ENCODE measurements at regions not wholly inside any gene's neighbourhood (a gene's known extent, or its start where the extent isn't known, plus 50 kb on each side); places are given as distances from the start of the nearest gene placed in this dataset.

- DNase-seq (ENCODE audit: low read depth in 4 of 4, low spot score in 1 of 4): no peak
Measured at GRCh38 chr19:31913103-31913661, 432.2 kb upstream of the ZNF507 start.

GRCh38 chr19:31930401-31930800, 415.0 kb upstream of the ZNF507 start:
- DNase-seq (ENCODE audit: low read depth in 4 of 4, low spot score in 1 of 4): no peak

DNA sequence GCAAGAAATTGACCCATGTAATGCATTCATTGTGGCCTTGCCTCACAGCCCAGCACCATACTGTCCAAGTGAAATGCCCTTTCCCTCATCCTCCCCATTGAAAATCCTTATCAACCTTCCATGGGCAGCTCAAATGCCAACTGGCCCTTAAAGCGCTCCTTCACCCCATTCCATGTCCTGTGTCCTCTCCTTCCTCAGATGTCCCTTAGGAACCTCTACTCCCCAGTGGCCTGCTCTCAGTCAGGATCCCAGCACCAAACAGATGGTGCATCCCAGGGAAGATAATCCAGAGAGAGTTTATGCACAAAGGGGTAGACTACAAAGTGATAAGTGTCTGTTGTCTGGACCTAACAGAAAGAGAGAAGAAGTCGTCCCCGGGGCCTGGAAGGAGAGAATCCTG, 407.4 kb upstream of the ZNF507 start:
- DNase-seq (ENCODE audit: low read depth in 4 of 4, low spot score in 1 of 4): no peak

GRCh38 chr19:31938675-31939074, 406.7 kb upstream of the ZNF507 start:
- no peak for DNase-seq (ENCODE audit: low read depth in 4 of 4, low spot score in 1 of 4)

GRCh38 chr19:31940396-31940795, 405.0 kb upstream of the ZNF507 start:
- no peak for DNase-seq (ENCODE audit: low read depth in 4 of 4, low spot score in 1 of 4)

- DNase-seq (ENCODE audit: low read depth in 4 of 4, low spot score in 1 of 4): no peak
Measured at GRCh38 chr19:31943191-31943661, 402.2 kb upstream of the ZNF507 start.

GRCh38 chr19:31943778-31944177, 401.6 kb upstream of the ZNF507 start:
- no peak for DNase-seq (ENCODE audit: low read depth in 4 of 4, low spot score in 1 of 4)

DNA sequence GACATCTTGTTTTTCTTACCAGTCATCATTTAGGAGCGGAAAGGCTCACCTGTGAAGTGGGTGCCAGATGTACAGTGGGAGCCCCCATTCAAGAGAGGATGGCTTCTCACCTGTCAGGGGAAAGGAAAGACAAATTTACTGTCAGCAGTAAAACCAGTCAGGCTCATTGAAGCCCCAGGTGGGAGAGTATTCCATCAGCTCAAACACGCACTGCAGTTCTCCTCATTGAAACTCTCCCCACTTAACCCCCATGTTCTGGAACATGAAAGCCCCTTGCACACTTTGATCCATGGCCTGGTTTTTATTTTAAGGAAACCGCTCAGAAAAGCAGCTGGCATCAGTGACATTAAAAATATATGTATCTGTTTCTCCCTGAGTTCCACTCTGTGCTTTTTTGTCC, 401.1 kb upstream of the ZNF507 start:
- DNase-seq (ENCODE audit: low read depth in 4 of 4, low spot score in 1 of 4): no peak

DNA sequence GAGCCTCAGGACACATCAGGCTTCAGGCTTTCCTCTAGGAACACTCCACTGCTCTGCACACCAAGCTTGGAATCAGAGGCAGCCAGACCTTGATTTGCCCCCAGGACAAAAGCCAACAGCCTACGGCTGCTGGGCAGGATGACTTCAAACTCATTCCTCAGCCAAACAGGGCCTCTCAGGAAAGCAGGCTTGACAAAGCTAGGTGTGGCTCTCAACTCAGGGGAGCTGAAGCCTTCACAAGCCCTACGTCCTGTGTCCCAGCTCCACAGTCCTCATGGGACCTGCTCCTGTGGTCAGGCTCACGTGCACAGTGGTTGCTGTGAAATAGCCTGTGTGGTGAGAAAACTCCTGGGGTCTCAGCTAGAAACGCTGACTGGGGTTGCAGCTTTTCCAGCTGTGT, 398.9 kb upstream of the ZNF507 start:
- DNase-seq (ENCODE audit: low read depth in 4 of 4, low spot score in 1 of 4): no peak

DNA sequence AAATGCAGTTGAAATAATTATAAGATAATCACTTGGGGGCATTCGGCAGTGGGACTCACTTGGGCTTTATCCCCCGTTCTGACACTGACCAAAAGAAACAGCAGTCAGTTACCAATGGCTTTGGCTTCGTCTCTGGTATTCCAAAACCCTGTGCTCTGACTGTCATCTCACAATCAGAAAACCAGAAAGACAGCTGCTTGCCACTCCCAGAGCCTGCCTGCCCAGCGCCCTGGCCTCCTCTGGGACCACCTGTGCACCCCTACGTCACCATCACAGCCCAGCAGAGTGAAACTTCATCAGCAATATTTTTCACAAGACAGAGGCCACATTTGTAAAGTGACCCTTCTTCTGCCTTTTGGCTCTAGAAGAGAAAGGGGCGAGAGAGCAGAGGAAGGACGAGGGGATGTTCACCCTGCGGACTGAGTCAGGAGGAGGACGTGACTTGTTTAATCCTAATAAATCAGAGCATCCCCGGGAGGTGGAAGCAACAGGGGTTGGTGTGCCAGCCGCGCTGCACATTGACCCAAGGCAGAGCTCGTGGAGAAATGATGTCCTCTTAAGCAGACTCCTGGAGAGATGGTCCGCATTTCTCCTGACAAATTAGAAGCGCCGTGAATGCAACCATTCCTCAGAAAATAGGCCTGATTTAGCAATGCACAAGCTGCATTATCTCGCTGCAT, 397.8 kb upstream of the ZNF507 start:
- no peak for DNase-seq (ENCODE audit: low read depth in 4 of 4, low spot score in 1 of 4)

DNA sequence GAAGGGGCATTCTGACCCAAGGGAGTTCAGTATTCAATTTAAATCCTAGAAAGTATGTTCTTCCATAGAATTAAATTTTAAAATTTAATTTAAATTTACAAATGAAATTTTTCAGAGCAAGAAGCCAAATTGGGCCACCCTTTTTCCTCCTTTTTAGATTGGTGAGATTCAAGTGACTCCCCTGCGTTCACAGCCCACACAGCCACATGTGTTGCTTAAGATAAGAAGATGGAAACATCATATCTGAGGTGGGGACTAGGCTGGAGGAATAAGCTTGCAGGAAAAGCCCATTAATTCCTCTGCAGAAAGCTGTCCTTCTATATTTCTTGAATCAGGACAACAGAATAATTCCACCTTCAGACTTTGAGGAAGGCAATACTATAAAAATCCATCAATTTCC, 392.7 kb upstream of the ZNF507 start:
- DNase-seq (ENCODE audit: low read depth in 4 of 4, low spot score in 1 of 4): no peak

GRCh38 chr19:31955061-31955460, 390.3 kb upstream of the ZNF507 start:
- DNase-seq (ENCODE audit: low read depth in 4 of 4, low spot score in 1 of 4): no peak

GRCh38 chr19:31955884-31956283, 389.5 kb upstream of the ZNF507 start:
- DNase-seq (ENCODE audit: low read depth in 4 of 4, low spot score in 1 of 4): no peak

DNA sequence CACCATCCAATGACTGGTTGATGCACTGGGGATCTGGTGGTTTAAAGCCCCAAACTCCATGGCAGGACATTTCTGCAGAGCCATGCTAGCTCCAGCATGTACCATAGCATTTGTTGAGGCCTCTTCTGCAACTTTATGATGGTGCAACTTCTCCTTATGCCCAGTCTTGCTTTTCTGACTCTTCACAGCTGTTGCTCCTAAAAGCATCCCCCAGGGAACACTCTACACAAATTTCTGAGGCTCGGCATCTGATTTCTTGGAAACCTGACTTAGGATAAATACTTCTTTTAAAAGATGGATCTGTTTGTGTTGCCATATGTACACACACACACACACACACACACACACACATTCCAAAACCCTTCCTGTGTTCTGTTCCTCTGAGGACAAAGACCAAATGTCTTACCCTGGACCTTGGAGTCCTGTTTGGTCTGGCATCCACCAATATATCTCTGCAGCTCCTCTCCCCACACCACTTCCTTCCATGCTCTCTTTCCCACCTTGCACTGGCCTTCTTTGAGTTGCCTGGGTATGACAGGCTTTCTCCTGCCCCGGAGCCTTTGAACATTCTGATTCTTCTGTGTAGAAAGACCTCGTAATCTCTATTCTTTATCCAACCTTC, 388.5 kb upstream of the ZNF507 start:
- DNase-seq (ENCODE audit: low read depth in 4 of 4, low spot score in 1 of 4): no peak

DNA sequence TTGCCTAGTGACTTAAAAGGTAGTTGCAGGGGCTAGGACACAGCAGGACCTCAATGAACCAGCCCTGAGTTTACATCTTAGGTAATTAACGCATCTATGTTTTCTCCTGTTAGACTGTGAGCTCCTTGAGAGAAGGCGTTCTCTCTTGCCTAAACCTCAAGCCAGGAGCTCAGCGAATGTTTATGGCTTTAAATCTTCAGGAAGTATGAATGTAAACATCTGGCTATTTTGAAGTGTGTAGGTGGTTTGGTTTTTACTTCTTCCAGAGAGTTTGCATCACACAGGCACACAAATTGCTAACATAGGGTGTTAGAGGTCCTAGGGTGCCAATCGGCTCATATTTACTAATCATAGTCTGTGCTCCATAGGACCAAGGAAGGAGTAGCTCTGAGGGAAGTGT, 387.7 kb upstream of the ZNF507 start:
- no peak for DNase-seq (ENCODE audit: low read depth in 4 of 4, low spot score in 1 of 4)

DNA sequence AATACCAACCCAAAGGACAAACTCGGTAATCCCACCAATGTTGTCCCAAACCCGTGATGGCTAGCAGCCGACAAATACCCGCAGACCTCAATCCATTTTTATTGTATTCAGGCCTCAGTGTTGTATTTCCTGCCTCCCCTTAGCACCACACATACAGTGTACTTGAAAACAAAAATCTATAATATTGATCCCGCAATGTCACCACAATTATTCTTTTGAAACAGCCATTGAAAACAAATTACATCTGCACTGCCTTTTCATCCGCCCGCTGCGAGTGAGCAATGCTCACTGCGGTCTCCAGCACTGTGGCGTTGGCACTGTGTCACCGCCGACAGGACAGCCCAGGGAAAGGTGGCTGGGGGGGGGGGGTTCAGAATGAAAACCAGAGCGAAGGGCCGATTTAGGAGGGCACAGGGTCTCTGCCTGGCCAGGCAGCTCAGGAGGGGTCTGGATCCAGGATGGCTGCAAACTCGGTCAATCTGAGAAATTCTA, 385.8 kb upstream of the ZNF507 start:
- no peak for DNase-seq (ENCODE audit: low read depth in 4 of 4, low spot score in 1 of 4)

GRCh38 chr19:31960474-31960873, 384.9 kb upstream of the ZNF507 start:
- no peak for DNase-seq (ENCODE audit: low read depth in 4 of 4, low spot score in 1 of 4)

- no peak for DNase-seq (ENCODE audit: low read depth in 4 of 4, low spot score in 1 of 4)
Measured at GRCh38 chr19:31961191-31961590, 384.2 kb upstream of the ZNF507 start.

DNA sequence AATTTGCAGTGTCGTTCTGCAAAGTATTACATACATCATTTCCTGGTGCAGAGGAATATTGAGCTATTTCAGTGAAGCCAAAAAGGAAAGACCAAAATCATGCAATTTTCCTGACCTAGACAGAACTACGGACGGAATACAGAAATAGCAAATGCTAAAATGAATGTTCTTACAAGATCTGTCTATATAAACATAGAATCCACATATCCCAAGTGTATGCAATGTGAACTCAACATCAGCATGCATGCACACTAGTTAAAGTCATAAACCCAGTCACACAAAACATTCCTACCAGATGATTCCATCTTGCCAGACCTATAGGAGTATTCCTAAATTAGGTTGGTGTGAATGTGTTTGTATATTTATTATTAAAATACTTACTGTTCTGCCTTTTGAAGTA, 383.7 kb upstream of the ZNF507 start:
- DNase-seq (ENCODE audit: low read depth in 4 of 4, low spot score in 1 of 4): no peak

DNA sequence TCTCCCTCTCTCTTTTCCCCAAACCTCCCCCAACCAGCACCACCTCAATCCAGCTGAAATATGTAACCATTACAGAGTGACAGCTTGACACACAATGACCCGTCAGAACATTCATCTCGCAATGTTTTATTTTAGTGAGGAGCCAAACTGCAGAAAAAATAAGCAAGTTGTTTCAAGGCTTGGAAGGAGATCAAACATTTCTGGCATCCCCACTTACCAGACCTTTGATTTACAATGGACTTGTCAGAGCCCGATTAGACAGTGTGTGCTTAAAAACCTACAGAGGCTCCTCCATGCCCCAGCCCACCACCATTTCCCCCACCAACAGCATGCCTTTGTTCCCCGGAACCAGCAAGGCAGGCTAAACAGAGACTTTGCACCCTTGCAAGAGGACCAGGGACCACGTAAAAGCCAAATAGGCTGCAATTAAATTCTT, 382.8 kb upstream of the ZNF507 start:
- DNase-seq (ENCODE audit: low read depth in 4 of 4, low spot score in 1 of 4): no peak

GRCh38 chr19:31963746-31964145, 381.7 kb upstream of the ZNF507 start:
- DNase-seq (ENCODE audit: low read depth in 4 of 4, low spot score in 1 of 4): no peak

- DNase-seq (ENCODE audit: low read depth in 4 of 4, low spot score in 1 of 4): no peak
Measured at GRCh38 chr19:31969016-31969415, 376.4 kb upstream of the ZNF507 start.

Measured in stimulated activated CD4-positive, alpha-beta T cell treated with anti-CD3 and anti-CD28 coated beads, Interleukin-1b, Interleukin-23, amount 100 ng/mL, for 24 hours (primary cell).